GM11168 (cell line): ENCODE measurements at regions not wholly inside any gene's neighbourhood (a gene's known extent, or its start where the extent isn't known, plus 50 kb on each side); places are given as distances from the start of the nearest gene placed in this dataset.

ENCODE experiments used
- in situ Hi-C: fragments of 300-500 bp; cut with MboI; formaldehyde crosslinking; loops from one replicate; pipeline ENCODE4 v1.12.0; 2022; ENCODE audit warnings: low sequenced_read_pairs; ENCODE audit not compliant: unreplicated experiment

GRCh38 chr6:14966906-14967711, 278.8 kb upstream of the JARID2 start:
- in situ Hi-C loops, result no loop called here

GRCh38 chr6:14968056-14968637, 277.7 kb upstream of the JARID2 start:
- in situ Hi-C loops, result no loop called here

- in situ Hi-C loops, result no loop called here
These were observed 276.7 kb upstream of the JARID2 start for GRCh38 chr6:14969126-14969525.

GRCh38 chr6:14972379-14973067, 273.3 kb upstream of the JARID2 start:
- in situ Hi-C loops, result no loop called here

DNA sequence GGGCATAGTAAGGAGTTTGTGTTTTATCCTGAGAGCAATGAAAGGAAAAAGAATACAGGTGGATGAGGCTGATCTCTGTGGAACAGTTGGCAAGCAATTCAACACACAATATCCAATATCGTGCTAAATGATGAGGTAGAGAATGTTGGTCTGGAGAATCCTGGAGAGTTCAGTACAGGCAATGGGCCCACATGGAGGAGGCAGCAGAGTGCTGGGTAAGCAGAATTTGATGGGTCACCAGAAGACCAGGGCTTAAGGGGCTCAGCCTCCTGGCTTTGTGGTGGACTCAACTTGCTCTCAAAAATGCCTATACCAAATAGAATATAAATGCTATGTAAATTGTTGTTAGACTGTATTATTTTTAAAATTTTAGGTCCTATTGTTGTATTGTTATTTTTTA, 271.5 kb upstream of the JARID2 start:
- in situ Hi-C loops, result no loop called here

DNA sequence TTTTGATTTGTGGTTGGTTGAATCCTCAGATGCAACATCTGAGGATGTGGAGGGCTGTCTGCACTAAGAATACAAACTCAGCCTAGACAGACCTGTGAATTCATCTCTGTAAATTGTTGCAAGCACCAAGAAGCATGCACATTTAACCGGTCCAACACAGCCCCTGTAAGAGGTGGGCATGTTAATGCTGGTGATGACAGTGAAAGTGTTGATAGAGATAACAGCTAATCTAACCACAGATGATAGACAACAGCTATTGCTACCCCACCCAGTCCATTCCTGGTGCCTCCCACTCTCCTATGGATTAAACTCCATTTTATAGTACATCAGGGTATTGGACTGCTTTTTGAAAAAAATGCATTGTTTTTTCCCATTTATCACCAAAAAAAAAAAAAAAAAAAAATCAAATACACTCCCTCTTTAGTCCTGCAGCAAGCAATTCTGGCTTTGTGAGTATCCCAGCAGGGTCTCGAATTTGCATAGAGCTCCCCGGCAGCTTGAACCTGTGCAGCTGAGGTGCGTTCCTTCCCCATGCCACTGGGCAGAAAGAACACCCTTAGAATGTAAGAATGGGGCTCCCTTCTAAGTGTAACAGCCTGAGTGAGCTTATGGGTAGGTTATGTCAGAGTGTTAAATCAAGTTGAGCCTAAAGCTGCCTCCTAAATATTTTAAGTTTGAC, 270.9 kb upstream of the JARID2 start:
- in situ Hi-C loops, result no loop called here

- in situ Hi-C loops, result no loop called here
These were observed 270.4 kb upstream of the JARID2 start for GRCh38 chr6:14975471-14975817.

DNA sequence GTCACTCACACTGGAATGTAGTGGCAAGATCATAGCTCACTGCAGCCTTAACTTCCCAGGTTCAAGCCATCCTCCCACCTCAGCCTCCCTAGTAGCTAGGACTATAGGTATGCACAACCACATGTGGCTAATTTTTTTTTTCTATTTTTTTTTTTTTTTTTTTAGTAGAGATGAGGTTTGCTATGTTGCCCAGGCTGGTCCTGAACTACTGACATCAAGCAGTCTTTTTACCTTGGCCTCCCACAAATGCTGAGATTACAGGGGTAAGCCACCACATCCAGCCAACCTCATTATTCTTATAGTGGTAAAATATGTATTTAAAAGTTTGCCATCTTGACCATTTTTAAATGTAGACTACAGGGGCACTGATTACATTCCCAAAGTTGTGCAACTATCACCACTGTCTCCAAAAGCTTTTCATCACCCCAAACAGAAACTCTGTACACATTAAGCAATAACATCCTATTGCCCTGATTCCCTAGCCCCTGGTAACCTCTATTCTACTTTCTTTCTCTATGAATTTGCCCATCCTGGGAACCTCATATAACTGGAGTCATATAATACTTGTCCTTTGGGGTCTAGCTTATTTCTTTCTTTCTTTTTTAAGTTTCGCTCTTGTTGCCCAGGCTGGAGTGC, 268.0 kb upstream of the JARID2 start:
- in situ Hi-C loops, result no loop called here

DNA sequence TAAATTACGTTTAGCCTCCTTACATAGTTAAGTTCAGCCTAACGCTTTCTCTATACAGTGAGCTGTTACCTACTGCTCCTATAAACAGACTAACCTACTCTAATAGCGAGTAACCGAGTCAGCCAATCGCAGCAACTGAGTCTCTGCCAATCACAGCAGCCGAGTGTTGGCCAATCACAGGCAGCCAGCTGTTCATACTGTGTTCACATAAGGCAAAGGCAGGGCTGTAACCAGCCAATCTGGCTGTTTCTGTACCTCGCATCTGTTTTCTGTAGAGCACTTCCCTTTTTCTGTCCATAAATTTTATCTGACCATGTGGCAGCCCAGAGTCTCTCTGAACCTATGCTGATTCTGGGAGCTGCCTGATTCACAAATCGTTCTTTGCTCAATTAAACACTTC, 263.9 kb upstream of the JARID2 start:
- in situ Hi-C loops, result no loop called here

GRCh38 chr6:14983599-14984518, 262.0 kb upstream of the JARID2 start:
- in situ Hi-C loops, result no loop called here

DNA sequence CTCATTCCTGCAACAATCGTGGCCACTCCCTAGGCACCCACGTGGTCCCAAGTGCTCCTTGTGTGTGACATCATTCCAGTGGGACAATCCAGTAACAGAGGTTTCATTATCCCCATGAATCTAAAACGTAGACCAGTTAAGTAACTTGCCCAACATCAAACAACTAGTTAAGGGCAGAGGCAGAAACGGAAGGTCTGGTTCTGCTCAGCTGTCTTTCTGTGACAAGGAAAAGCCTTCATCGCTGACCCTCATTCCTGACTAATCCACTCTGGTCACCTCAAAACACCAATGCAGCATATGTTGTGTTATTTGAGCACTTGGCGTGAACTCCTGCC, 261.4 kb upstream of the JARID2 start:
- in situ Hi-C loops, result no loop called here

GRCh38 chr6:14985366-14985765, 260.5 kb upstream of the JARID2 start:
- in situ Hi-C loops, result no loop called here

DNA sequence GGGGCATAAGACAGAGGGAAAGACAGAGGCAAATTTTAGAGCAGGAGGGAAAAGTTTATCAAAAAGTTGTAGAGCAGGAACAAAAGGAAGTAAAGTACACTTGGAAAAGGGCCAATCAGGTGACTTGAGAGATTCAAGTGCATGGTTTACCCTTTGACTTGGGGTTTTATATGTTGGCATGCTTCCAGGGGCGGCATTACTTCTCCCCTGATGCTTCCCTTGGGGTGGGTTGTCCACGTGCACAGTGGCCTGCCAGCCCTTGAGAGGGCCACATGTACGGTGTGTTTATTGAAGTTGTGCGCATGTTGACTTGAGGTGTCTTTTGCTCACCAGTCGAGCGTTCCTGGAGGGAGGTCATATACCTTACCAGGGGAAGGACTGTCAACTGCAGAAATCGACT, 259.5 kb upstream of the JARID2 start:
- in situ Hi-C loops, result no loop called here

- in situ Hi-C loops, result no loop called here
These were observed 258.4 kb upstream of the JARID2 start for GRCh38 chr6:14987490-14987889.

- in situ Hi-C loops, result no loop called here
These were observed 253.5 kb upstream of the JARID2 start for GRCh38 chr6:14992382-14992781.

DNA sequence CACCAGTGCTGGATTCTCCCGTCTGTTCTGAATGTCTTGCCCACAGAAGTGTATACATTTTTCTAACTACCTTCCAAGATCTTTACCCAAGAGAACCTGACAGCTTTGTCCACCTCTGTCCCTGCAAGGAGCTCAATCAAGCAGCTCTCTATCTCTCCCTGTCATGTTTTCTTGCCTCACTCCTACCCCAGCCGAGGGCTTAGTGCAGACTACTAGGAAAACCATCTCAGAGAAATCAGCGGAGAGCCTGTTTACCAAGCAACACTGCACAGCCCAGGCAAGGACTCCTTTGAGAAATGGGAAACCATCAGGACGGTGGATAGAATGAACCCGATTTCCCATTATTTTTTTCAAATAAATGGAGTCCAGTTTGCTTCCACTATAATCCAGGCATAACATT, 250.7 kb upstream of the JARID2 start:
- in situ Hi-C loops, result no loop called here

- in situ Hi-C loops, result no loop called here
These were observed 249.8 kb upstream of the JARID2 start for GRCh38 chr6:14995966-14996602.

DNA sequence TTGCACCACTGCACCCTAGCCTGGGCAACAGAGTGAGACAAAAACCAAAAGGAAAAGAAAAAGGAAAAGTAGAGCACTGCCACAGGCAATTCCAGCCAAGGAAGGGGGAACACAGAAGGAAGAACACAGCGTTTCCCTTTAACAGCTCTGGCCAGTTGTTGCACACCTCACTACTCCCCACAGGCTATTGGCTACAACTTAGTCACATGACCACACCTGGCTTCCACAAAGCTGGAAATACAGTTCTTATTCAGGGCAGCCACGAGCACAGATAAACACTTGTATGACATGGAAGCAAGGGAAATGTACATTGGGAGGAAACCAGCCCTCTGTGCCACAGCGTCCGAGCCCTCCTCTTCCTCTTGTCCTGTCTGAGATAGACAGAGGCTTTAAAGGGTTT, 249.0 kb upstream of the JARID2 start:
- in situ Hi-C loops, result no loop called here

DNA sequence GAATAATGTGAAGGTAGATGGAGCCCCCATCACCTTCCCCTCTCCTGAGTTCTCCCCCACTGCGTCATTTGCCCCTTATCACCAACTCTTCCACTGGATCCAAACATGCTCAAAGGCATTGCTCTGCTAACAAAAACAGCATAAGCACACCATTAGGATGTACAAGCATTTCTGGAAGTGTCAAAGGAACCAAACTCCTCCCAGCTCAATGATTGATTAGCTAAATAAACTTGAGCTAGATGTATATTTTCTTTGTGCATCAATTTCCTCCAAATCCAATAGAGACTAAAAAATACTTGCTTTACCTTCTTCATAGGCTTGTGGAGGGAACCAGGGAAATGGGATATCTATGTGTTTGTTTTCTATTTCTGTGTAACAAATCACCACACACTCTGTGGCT, 248.4 kb upstream of the JARID2 start:
- in situ Hi-C loops, result no loop called here
